Left ventricle myocardium inferior (tissue), 1 donor: ENCODE measurements at regions not wholly inside any gene's neighbourhood (a gene's known extent, or its start where the extent isn't known, plus 50 kb on each side); places are given as distances from the start of the nearest gene placed in this dataset.

Source experiments
- DNase-seq: peaks from one replicate; pipeline ENCODE4 v3.0.0-alpha.2; 2020
- H3K27ac ChIP-seq: fragments of 200-600 bp; replicated peaks from 2 replicates; pipeline ENCODE4 v1.8.0; 2021
- H3K27me3 ChIP-seq: fragments of 200-600 bp; 2 replicates; pipeline ENCODE4 v1.8.0; 2021; ENCODE audit warnings: low read depth
- H3K36me3 ChIP-seq: fragments of 200-600 bp; 2 replicates; pipeline ENCODE4 v1.8.0; 2021
- H3K4me1 ChIP-seq: fragments of 200-600 bp; 2 replicates; pipeline ENCODE4 v1.8.0; 2021
- H3K4me3 ChIP-seq: fragments of 200-600 bp; 2 replicates; pipeline ENCODE4 v1.8.0; 2021; ENCODE audit warnings: mild to moderate bottlenecking, moderate library complexity
- H3K9me3 ChIP-seq: fragments of 200-600 bp; replicated peaks from 2 replicates; pipeline ENCODE4 v1.8.0; 2021
- CTCF ChIP-seq: fragments of 200-600 bp; IDR thresholded peaks from 2 replicates; pipeline ENCODE4 v1.8.0; 2021; ENCODE audit warnings: antibody characterized with exemption, mild to moderate bottlenecking, borderline replicate concordance
- intact Hi-C: fragments of 100-400 bp; cut with micrococcal nuclease; formaldehyde crosslinking; loops from one replicate; pipeline ENCODE4 v1.11.0; 2022
- donor health status: DM: no; HTN: yes; CAD: no; lungs with severe emphysema.

- H3K36me3 ChIP-seq = no peaks in the 10 kb centered on the region
- H3K27ac ChIP-seq = no peak overlapping the region
- no peaks in the 10 kb centered on the region for H3K9me3 ChIP-seq
- no peak for TF ChIP-seq CTCF
- H3K27me3 ChIP-seq = no peaks in the 10 kb centered on the region
- H3K4me3 ChIP-seq = no peak overlapping the region
- intact Hi-C loops = no loop called here
- no peaks in the 10 kb centered on the region for H3K4me1 ChIP-seq
- DNase-seq = no peak
Measured at GRCh38 chr16:73848993-73849392, 447.6 kb upstream of the PSMD7 start.

- DNase-seq = no peak
- Histone ChIP-seq H3K27me3 (no peaks in the 10 kb centered on the region), H3K4me3 (no peak overlapping the region), H3K36me3 (no peaks in the 10 kb centered on the region), H3K4me1 (no peaks in the 10 kb centered on the region), H3K9me3 (no peaks in the 10 kb centered on the region), H3K27ac (no peak overlapping the region)
- no peak for TF ChIP-seq CTCF
- intact Hi-C loops = no loop called here
Measured at GRCh38 chr16:73847090-73847489, 449.5 kb upstream of the PSMD7 start.

DNA sequence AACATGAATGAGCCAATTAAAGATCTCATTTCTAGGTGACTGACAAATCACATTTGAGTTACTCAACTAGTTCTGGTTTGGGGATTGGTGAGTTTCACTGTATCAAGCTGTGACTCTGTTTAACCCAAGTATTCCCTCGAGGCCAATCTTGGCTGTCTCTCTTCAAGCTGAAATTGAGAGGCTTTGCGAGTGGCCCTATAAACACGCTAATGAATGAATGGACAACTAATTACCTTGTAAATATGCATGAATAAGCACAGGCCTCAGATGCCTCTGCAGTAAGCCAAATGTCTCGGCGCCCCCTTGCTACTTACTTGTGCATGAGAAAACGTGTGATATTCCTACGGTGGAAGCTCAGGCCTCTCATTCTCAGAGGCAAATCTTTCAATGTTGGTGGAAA lies 450.3 kb upstream of the PSMD7 start:
- H3K4me1 ChIP-seq = no peaks in the 10 kb centered on the region
- intact Hi-C loops = no loop called here
- no peak for DNase-seq
- H3K27ac ChIP-seq = no peak overlapping the region
- no peak overlapping the region for H3K4me3 ChIP-seq
- H3K36me3 ChIP-seq = no peaks in the 10 kb centered on the region
- no peak for TF ChIP-seq CTCF
- no peaks in the 10 kb centered on the region for H3K9me3 ChIP-seq
- H3K27me3 ChIP-seq = no peaks in the 10 kb centered on the region

- H3K27ac ChIP-seq = no peak overlapping the region
- H3K36me3 ChIP-seq = no peaks in the 10 kb centered on the region
- no peaks in the 10 kb centered on the region for H3K27me3 ChIP-seq
- TF ChIP-seq CTCF = no peak
- H3K4me1 ChIP-seq = peaks cover 3% of the 10 kb centered on the region
- DNase-seq = no peak
- H3K9me3 ChIP-seq = no peaks in the 10 kb centered on the region
- H3K4me3 ChIP-seq = no peak overlapping the region
- intact Hi-C loops = no loop called here
Measured at GRCh38 chr16:73846007-73846330, 450.6 kb upstream of the PSMD7 start.

DNA sequence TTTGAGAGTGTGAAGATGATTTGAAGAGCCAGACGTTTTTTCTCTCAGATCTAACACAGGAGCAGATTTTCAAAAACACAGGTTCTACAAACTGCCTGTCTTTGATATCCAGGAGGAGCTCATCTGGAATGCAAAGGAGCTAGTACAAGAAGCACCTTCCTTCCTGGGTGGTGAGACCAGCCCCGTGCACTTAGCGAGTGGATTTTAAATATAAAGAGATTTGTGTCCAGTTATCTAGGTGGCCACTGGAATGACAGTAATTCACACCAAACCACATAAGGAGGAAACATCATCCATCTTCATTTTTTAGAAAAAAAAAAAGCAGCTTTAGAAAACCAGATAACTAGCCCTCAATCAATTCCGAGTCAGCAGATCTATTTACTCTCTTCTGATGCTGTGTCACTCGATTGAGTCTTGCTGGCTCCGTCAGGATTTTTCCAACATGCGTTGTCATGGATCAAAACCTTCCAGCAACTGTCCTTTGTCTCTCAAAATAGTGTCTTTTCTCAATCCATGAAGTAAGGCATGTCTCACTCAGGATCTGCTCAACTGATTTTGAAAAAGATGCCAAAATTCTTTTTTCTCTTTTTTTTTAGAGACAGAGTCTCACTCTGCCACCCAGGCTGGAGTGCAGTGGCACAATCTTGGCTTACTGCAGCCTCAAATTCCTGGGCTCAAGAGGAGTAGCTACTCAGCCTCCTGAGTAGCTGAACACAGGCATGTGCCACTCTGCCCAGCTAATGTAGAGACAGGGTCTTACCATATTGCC lies 451.2 kb upstream of the PSMD7 start:
- TF ChIP-seq CTCF = no peak

More for the DNA sequence above, 451.2 kb upstream of the PSMD7 start:
- Histone ChIP-seq H3K9me3 (no peaks in the 10 kb centered on the region), H3K27me3 (no peaks in the 10 kb centered on the region), H3K36me3 (no peaks in the 10 kb centered on the region), H3K27ac (no peak overlapping the region), H3K4me1 (peaks cover 3% of the 10 kb centered on the region), H3K4me3 (no peak overlapping the region)
- intact Hi-C loops = no loop called here
- DNase-seq = no peak
